ENCODE measurements at regions not wholly inside any gene's neighbourhood (a gene's known extent, or its start where the extent isn't known, plus 50 kb on each side); places are given as distances from the start of the nearest gene placed in this dataset.

DNA sequence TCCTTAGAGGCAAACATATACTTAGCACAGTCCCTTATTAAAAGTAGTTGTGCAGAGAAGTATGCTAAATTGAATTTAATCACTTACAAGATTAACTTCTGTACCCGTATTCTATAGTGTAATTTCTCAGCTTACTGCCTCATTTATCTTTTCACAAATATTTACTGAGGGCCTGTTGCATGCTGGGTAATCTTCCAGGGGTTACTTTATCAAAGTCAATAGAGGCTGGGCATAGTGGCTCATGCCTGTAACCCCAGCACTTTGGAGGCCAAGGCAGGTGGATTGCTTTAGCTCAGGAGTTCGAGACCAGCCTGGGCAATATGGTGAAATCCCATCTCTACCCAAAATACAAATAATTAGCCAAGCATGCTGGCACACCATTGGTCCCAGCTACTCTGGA is 111.7 kb upstream of the RAB27B start:
- DNase-seq (ENCODE audit: low read depth in 1 of 2, low spot score in 1 of 2): no peak

DNA sequence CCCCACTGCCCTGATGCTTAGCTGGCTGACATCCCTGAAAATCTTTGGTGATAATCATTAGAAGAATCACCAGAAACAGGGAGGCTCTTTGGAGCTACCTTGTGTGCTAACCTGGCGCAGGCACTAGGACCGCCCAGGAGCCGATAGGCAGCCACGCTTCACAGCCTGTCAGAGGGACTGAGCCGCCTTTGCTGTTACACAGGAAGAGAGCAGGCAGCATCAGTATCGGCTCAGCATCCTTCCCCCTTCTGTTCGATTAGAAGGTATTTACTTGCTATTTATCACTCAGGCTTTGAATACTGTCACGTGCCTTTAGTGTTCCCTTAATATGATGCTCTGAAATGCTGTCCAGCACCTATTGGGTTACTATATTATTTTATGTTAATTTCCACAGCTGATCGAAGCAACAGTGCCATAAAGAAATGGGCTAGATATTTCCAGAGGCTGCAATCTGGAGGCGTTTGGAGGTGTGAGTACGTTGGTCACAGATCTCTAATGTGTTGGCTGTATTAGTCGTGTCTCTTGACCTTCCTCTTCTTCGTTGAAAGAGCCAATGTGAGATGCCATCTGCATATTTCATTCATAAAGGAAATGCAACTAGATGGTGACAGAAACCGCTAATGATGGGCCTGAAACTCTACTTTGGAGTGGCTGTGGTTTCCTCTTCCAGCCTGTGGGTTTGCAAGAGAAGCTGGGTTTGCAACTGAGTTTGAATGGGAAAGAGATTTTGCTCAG is 110.4 kb upstream of the RAB27B start:
- peak in 1 of 2 donors; percentile 21 for DNase-seq (ENCODE audit: low read depth in 1 of 2, low spot score in 1 of 2)

DNA sequence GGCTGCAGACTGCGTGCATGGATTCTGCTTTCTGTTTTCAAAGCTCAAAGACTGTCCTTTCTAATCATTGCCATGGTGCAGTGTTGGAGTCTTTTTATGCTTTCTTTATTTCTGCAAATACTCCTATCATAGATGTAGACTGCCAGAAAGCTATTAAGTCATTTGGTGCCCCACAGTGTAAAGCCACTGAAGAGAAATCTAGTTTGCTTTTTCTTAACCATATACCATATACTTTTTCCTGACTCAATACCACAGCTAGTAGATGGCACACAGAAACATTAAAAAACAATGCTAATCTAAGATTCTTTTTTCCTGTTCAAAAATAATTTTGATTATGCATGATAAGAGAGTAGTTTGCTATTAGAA is 109.9 kb upstream of the RAB27B start:
- DNase-seq (ENCODE audit: low read depth in 1 of 2, low spot score in 1 of 2): no peak

DNA sequence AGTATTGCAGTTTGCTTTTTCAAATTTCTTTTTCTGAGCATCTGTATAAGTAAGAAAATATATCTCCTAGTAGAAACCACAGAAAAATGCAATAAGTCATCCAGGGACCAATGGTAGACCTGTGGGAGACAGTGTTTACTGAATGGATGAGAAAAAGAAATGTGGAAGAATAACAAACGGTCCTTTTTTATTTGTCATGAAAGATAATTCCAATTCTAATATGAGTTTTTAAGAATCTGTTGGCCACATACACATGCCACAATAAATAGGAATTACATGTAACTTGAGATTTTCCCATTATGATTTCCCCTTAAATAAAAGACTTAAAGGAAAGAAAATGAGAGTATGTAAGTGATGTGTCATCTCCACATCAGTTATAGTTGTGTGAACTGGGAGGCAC is 107.7 kb upstream of the RAB27B start:
- no peak for DNase-seq (ENCODE audit: low read depth in 1 of 2, low spot score in 1 of 2)

DNA sequence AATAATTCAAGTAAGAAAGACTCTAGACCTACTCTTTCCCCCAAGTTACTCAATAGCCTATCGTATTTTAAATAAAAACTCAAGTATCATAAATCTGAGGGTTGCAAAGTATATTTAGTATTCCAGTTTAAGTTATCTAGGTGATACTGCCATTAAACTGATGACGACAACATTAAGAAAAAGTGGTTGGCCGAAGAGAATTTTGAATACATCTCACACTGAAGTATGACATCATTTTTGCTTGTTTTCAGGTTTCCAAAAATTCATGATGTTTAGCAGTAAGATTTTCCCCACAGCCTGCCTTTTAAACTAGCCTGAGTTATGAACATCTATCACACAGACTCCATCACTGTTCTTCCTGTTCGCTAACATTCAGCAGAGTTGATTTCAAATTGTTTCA is 102.1 kb upstream of the RAB27B start:
- DNase-seq (ENCODE audit: low read depth in 1 of 2, low spot score in 1 of 2): no peak

DNA sequence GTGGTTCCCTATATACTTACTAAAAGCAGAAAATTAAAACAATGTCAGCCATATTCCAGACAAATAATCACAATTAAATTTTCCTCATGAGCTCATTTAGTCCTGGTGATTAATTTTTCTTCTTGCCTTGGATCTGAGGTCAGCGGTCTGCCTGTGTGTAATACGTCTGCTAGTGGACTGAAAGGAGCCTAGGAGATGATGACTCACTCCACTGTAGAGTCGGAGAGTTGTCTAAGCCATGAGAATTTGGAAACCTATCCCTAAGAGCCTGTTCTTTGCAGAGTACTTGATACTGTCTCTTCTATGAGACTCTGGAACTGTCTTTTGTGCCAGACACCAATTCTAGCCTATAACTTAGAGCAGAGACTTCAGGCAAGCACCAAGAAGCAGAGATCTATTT is 94.2 kb upstream of the RAB27B start:
- DNase-seq (ENCODE audit: low read depth in 1 of 2, low spot score in 1 of 2): no peak

DNA sequence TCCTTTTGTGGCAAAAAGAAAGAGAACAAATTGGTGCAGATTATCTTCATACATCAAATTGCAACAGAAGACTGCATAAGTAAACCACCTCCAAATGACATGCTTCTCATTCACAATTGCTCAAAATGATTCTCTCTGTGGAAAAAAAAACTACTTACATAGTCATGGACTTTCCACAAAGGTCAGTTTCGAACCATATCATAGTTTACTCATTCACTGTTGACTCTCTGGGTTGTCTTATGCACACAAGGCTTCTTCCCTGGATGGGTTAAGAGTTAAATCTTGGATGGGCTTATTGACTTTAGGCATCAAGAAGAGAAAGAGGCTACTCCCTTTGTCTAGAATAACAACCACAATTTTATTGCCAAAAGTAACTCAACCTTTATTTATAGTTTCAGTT is 91.3 kb upstream of the RAB27B start:
- no peak for DNase-seq (ENCODE audit: low read depth in 1 of 2, low spot score in 1 of 2)

DNA sequence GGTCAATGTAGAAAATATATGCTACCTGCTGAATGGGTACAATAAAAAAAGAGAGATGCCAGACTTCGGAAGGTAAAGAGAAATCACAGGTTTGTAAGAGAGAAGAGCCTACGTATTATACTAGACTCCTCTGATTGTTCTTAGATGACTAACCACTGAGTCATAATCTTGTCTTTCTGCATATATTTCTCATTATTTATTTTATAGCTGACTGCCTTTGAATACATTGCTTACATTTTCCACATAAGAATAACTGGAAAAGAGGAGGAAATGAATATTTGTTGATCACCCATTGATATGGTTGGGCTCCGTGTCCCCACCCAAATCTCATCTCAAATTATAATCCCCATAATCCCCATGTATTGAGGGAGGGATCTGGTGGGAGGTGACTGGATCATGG is 90.3 kb upstream of the RAB27B start:
- no peak for DNase-seq (ENCODE audit: low read depth in 1 of 2, low spot score in 1 of 2)

DNA sequence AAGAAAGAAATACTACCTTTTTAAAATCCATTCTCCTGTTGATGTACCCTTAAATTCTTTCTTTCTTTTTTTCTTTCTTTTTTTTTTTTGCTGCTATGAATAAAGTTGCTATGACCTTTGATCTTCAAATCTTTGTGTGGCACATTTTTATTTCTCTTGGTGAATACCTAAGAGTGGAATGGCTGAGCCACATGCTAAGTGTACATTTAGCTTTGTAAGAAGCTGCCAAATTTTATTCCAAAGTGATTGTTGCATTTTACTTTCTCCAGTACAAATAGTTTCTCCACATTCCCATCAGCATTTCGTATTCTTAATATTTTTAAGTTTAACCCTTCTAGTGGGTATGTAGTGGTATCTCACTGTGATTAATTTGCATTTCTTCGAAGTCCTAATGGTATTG is 88.8 kb upstream of the RAB27B start:
- no peak for DNase-seq (ENCODE audit: low read depth in 1 of 2, low spot score in 1 of 2)

DNA sequence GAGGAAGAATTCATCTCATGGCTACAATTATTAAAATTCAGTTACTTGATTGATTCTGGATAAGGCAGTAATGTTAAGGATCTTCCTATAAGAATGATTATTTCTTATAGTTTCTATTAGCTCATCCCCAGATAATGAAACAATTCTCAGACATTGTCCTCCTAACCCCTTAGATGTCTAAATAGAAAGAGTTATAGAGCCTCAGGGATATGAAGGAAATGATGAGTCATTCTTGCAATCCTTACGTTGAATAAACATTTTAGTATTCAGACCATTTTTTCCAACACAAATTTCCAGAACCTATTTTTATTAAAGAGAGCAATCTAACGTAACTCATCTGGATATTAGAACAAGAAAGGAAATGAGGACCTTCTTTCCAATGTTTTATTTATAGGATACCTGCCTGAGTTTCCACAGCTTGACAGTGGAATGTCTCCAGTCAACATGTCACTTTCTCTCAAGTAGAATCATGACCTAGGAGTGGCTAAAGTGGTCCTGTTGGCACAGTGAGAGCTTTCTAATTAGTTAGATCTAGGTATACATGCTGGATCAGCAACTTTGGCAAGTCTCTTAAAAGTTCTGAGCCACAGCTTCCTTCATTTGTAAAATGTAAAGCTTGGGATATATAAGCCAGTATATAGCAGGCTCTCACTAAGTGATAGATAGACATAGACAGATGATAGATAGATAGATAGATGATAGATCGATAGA is 88.0 kb upstream of the RAB27B start:
- DNase-seq (ENCODE audit: low read depth in 1 of 2, low spot score in 1 of 2): no peak

DNA sequence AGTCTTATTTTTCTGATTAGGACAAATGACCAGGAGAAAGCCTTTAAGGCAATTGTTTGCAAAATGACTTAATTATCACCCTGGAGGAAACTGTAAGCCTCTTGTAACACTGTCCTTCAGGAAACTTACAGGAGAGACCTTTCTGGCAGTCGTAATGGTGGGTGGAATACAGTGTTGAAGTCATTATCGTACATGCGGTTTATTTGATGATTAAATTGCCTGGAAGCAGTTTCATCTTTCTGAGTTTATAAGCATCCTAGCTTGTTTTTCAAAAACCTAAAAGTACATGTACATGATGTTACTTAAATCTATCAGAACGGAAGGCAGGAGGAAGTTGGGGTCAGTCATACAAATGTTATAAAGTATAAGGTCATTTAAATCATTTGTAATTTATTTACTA is 86.2 kb upstream of the RAB27B start:
- DNase-seq (ENCODE audit: low read depth in 1 of 2, low spot score in 1 of 2): no peak

DNA sequence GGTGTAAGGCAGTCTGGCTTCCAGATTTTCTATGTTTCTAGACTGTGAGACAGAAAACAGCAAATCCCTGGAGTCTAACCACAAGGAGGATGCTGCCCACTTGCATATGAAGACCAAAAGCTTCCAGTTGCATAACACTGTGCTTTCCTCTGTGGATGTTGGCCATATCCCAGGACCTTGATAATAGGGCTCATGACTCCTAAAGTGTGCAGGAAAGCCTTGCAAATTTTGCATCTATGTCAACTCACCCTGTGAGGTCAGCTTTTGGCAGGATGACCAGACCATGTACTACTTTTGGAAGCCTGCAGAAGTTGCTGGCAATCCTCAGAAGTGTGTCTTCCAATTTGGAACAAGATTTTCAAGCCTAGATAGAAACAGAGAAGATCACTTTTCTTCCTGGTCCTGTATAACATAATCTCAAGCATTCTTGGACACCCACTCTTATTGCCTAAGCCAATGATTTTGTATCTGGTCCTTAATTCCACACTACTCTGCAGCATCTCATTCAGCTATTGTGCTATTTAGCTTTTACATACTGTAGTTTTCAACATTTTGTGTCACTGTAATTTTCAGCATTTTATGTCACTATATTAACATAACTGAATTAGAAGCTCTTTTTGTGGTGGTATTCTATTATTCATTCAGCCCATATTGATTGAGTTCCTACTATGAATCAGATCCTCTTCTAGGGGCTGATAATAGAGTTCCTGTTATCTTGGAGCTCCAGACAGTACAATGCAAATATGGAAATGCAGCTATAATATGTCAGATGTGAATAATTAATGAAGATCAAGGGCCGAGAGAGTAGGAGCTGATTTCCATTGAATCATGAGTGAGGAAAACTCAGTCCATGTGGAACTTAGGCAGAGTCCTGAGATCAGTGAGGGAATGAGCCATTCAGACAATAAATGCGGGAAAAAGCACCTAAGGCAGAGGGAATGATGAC is 85.3 kb upstream of the RAB27B start:
- no peak for DNase-seq (ENCODE audit: low read depth in 1 of 2, low spot score in 1 of 2)

DNA sequence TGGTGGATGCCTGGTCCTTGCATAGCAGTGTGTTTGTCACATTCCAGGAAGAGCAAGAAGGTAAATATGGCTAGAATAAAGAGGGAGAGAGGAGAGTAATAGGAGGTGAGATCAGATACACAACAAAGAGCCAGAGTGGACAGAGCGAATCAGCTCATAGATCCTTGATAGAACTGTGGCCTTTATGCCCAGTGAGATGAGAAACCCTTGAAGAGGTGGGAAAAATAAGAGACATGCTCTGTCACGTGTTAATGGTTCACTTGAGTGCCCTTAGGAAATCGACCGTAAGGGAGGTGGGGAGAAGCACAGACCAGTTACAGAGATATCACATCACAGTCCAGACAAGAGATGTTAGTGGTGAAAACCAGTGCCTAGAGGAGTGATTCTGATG is 84.7 kb upstream of the RAB27B start:
- DNase-seq (ENCODE audit: low read depth in 1 of 2, low spot score in 1 of 2): no peak

DNA sequence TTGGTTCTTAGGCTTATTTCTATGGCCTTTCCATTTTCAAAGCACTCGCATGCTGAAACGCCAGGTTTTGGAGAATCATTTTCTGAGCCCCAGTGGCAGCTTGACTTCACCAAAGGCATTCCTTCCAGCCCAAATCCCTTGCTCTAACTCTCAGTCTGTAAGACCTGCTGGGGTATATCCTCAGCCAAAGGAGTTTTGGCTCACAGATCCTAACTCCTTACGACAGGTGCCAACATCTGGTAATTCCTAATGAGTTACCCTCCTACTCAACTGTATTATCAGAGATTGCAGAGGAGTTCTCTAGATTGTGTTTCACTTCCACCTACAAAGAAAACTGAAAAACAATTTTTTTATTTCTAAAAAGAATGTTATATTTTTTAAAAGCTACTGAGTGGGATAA is 79.0 kb upstream of the RAB27B start:
- no peak for DNase-seq (ENCODE audit: low read depth in 1 of 2, low spot score in 1 of 2)

DNA sequence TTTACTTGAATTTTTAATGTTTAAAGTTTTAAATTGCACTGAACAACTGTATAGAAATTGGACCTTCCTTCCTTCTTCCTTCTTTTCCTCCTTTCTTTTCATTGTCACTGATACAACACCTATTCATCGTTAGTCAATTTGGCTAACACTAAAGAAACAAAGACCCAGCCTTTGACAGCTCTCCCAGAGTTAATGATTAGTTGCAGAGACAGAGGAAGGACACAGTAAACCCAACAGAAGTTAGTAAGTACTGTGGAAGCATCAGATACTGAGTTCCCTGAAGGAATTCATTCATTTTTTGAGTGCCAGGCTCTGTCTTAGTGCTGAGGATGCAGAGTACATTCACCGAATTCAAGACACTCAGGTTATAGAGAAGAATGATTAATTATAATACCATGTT is 77.9 kb upstream of the RAB27B start:
- no peak for DNase-seq (ENCODE audit: low read depth in 1 of 2, low spot score in 1 of 2)

DNA sequence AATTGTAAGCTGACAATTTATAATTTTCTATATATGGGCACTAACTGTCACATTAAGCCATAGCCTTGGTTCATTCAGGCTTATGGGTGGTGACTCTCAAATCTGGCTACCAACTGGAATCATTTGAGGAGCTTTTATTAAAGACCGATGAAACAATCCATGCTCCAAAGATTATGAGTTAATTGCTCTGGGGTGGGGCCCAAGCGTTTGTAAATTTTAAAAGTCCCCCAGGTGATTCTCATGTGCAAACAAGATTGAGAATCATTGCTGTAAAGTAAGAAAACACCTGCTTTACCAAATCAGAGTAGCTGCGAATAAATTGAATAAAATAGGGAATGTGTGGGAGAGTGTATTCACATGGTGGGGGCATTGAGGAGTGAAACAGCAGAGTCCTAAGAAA is 76.1 kb upstream of the RAB27B start:
- no peak for DNase-seq (ENCODE audit: low read depth in 1 of 2, low spot score in 1 of 2)

DNA sequence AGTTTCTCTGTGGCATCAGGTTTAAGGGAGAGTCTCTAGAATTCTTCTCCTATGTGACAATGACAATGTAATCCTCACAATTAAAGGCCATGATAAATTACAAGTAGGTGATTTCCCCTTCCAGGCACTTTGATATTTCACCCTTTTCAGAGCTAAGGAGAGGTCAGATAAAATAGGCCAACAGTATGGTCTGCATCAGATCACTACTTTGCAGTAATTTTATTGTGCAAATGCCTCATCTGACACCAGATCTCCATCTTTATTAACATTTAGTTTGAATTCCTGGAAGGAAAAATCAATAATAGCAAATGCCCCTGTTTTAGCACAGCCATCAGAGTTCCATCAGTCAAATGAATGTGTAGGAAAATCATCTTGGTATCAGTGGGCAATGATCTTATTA is 72.8 kb upstream of the RAB27B start:
- DNase-seq (ENCODE audit: low read depth in 1 of 2, low spot score in 1 of 2): no peak

DNA sequence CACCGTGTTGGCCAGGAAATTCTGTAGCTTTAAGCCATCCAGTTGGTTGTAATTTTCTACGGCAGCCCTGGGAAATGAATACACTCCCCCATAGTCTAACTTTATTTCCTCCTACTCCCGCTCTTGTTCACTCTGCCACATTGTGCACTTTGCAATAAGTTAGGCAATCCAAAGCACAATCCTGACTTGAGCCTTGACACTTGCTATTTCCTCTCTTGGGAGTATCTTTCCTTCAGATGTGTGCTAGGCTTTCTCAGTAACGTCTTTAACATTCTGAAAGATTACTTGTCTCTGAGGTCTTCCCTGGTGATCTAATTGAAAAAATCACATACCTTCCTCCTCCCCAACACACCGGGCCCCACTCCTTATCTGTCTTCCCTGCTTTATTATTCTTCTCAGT is 65.9 kb upstream of the RAB27B start:
- no peak for DNase-seq (ENCODE audit: low read depth in 1 of 2, low spot score in 1 of 2)

DNA sequence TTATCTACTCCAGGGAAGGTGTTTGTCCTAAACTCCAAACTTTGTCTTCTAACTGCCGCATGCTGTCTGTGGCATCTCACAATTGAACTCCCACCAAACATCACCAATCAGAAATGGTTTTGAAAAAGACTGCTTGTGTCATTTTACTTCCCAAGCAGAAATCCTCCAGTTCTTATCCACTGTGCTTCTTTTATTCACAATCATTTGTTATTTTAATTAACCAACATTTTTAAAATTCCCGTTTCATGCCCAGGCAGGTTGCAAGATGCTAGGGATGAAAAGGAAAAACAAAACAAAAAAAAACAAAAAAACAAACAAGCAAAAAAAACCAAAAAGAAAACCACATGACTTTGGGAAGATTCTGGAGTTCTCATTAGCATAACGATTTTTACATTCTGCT is 63.5 kb upstream of the RAB27B start:
- no peak for DNase-seq (ENCODE audit: low read depth in 1 of 2, low spot score in 1 of 2)

DNA sequence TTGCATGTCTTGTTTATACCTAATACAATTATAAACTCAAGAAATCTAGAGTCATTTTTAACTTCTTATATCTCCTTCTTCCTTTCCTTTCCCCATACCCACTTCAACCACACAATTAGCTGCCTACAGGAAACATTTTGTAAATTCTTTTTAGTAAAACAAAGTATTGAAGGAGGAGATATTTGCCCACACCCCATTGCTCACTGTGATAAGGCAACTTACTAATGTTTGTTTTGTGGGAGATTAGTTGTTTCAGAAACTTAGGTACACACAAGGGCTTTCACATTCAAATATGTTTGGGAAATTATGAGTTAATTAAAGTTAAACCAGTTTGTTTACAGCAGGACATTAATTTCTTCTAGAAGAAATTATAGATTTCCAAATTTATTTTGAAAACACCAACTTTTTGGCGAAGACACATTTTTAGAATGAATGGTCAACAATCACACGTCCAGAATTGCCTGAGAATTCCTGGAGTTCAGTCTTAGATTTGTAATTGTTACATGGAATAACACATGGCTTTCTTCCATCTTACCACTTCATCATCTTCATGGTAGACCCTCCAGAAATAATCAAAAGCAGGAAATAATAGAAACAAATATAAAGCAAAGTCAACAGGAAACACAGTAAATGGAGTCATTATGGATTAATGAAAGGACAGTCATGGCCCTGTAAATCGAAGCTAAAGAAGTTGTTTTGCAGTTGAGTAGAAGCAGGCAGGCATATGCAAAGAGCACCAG is 62.5 kb upstream of the RAB27B start:
- no peak for DNase-seq (ENCODE audit: low read depth in 1 of 2, low spot score in 1 of 2)

DNA sequence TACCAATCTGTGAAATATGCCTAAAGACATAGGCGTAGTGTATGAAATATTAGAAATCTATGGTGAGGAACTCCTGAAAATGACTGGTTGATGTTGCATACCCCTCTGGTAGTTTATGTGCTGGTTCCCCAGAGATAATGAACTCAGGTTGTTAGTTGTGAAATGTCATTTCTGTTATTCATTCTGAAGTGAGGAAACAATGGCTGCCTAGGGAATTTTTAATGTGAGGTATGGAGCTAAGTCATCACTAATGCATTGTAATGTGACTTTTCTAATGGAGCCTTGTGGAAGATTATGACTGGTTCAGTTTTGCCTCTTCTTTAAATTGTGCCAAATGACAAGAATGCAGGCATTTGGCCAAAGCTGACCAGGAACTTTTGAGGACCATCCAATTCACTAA is 61.6 kb upstream of the RAB27B start:
- DNase-seq (ENCODE audit: low read depth in 1 of 2, low spot score in 1 of 2): no peak

Measured in activated CD4-positive, alpha-beta T cell treated with anti-CD3 and anti-CD28 coated beads, Interleukin-2, amount 50 U/mL, for 24 hours (primary cell).